PC-9 (cell line): ENCODE measurements at regions not wholly inside any gene's neighbourhood (a gene's known extent, or its start where the extent isn't known, plus 50 kb on each side); places are given as distances from the start of the nearest gene placed in this dataset.

Source experiments
- CTCF ChIP-seq: fragments of 200-600 bp; sonication (generic); conservative IDR thresholded peaks from 2 replicates; pipeline ENCODE4 v1.6.1; 2017; ENCODE audit warnings: mixed run types, antibody characterized with exemption, mild to moderate bottlenecking, moderate library complexity
- EZH2 ChIP-seq: fragments of 200-600 bp; sonication (generic); IDR thresholded peaks from 2 replicates; pipeline ENCODE4 v1.8.0; 2017; ENCODE audit warnings: antibody characterized with exemption, low read depth

- TF ChIP-seq CTCF = no peak
- no peak for TF ChIP-seq EZH2
Observed at GRCh38 chr6:96702626-96703025, 134.7 kb downstream of the GPR63 start.
